ENCODE measurements at regions not wholly inside any gene's neighbourhood (a gene's known extent, or its start where the extent isn't known, plus 50 kb on each side); places are given as distances from the start of the nearest gene placed in this dataset.
A peak's percentile ranks its signal among the peaks of the same experiment; 100 is the strongest.

GRCh38 chr2:240225131-240225530 lies 84.7 kb upstream of the OTOS start:
- Mint-ChIP-seq H3K4me3 (ENCODE audit: unreplicated experiment) (no peak overlapping the region), H3K36me3 (ENCODE audit: low read depth) (peaks cover 7% of the 10 kb centered on the region), H3K27ac (ENCODE audit: unreplicated experiment) (peak overlapping the region; percentile 76), H3K27me3 (ENCODE audit: low read depth) (peaks cover 3% of the 10 kb centered on the region), H3K4me1 (ENCODE audit: low read depth) (peaks cover 19% of the 10 kb centered on the region), H3K9me3 (ENCODE audit: low read depth) (peaks cover 22% of the 10 kb centered on the region)
- no peak for TF ChIP-seq CTCF (IDR thresholded peaks at IDR 0.05)
- DNase-seq (ENCODE audit: low spot score), result no peak

- no peak for DNase-seq (ENCODE audit: low spot score)
- Mint-ChIP-seq H3K4me3 (ENCODE audit: unreplicated experiment) (no peak overlapping the region), H3K27me3 (ENCODE audit: low read depth) (peaks cover 3% of the 10 kb centered on the region), H3K36me3 (ENCODE audit: low read depth) (peaks cover 7% of the 10 kb centered on the region), H3K27ac (ENCODE audit: unreplicated experiment) (no peak overlapping the region), H3K4me1 (ENCODE audit: low read depth) (peaks cover 12% of the 10 kb centered on the region), H3K9me3 (ENCODE audit: low read depth) (peaks cover 22% of the 10 kb centered on the region)
- peak; percentile 44 for TF ChIP-seq CTCF (IDR thresholded peaks at IDR 0.05)
Observed at GRCh38 chr2:240225660-240226475, 85.4 kb upstream of the OTOS start.

- peaks cover 7% of the 10 kb centered on the region for H3K36me3 Mint-ChIP-seq (ENCODE audit: low read depth)
- DNase-seq (ENCODE audit: low spot score), result no peak
- peaks cover 3% of the 10 kb centered on the region for H3K27me3 Mint-ChIP-seq (ENCODE audit: low read depth)
- peaks cover 22% of the 10 kb centered on the region for H3K9me3 Mint-ChIP-seq (ENCODE audit: low read depth)
- H3K4me1 Mint-ChIP-seq (ENCODE audit: low read depth), result peaks cover 12% of the 10 kb centered on the region
- no peak overlapping the region for H3K4me3 Mint-ChIP-seq (ENCODE audit: unreplicated experiment)
- H3K27ac Mint-ChIP-seq (ENCODE audit: unreplicated experiment), result no peak overlapping the region
- TF ChIP-seq CTCF (IDR thresholded peaks at IDR 0.05), result no peak
Observed at GRCh38 chr2:240226672-240227537, 86.4 kb upstream of the OTOS start.

GRCh38 chr2:240227538-240228428 lies 87.3 kb upstream of the OTOS start:
- Mint-ChIP-seq H3K27ac (ENCODE audit: unreplicated experiment) (no peak overlapping the region), H3K36me3 (ENCODE audit: low read depth) (peaks cover 2% of the 10 kb centered on the region), H3K27me3 (ENCODE audit: low read depth) (peaks cover 3% of the 10 kb centered on the region), H3K4me3 (ENCODE audit: unreplicated experiment) (no peak overlapping the region), H3K4me1 (ENCODE audit: low read depth) (peaks cover 12% of the 10 kb centered on the region), H3K9me3 (ENCODE audit: low read depth) (peaks cover 13% of the 10 kb centered on the region)
- no peak for DNase-seq (ENCODE audit: low spot score)
- TF ChIP-seq CTCF (IDR thresholded peaks at IDR 0.05), result no peak
